Suprapubic skin (tissue), 4 donors: ENCODE measurements at regions not wholly inside any gene's neighbourhood (a gene's known extent, or its start where the extent isn't known, plus 50 kb on each side); places are given as distances from the start of the nearest gene placed in this dataset.

Source experiments
- DNase-seq, 2 donors: peaks; one replicate each; pipeline ENCODE4 v3.0.0-alpha.2; 2019; ENCODE audit warnings: low spot score in 2 of 2
- H3K27ac ChIP-seq: fragments of 200-600 bp; sonication (generic); one replicate; pipeline ENCODE4 v1.5.1; 2019
- H3K27me3 ChIP-seq: fragments of 200-600 bp; sonication (generic); one replicate; pipeline ENCODE4 v1.5.1; 2019
- H3K36me3 ChIP-seq: fragments of 200-600 bp; sonication (generic); one replicate; pipeline ENCODE4 v1.5.1; 2019
- H3K4me1 ChIP-seq: fragments of 200-600 bp; sonication (generic); one replicate; pipeline ENCODE4 v1.5.1; 2019
- H3K4me3 ChIP-seq: fragments of 200-600 bp; sonication (generic); one replicate; pipeline ENCODE4 v1.5.1; 2019; ENCODE audit warnings: mild to moderate bottlenecking
- H3K9me3 ChIP-seq: fragments of 200-600 bp; sonication (generic); one replicate; pipeline ENCODE4 v1.5.1; 2019
- CTCF ChIP-seq, 2 donors: fragments of 200-600 bp in 1 of 2; fragments of 450-650 bp in 1 of 2; sonication (generic) in 1 of 2; IDR thresholded peaks; one replicate each; pipeline ENCODE4 v1.5.1; 2016 to 2019; ENCODE audit warnings: antibody characterized with exemption in 2 of 2, mild to moderate bottlenecking in 1 of 2, moderate library complexity in 1 of 2
- EP300 ChIP-seq: sonication (generic); formaldehyde crosslinking; IDR thresholded peaks from one replicate; pipeline ENCODE4 v1.6.1; 2017; ENCODE audit warnings: antibody characterized with exemption
- POLR2A ChIP-seq, 2 donors: fragments of 450-650 bp; IDR thresholded peaks; one replicate each; pipeline ENCODE4 v1.6.1; 2017; ENCODE audit warnings: antibody characterized with exemption in 2 of 2, mild to moderate bottlenecking in 2 of 2, moderate library complexity in 2 of 2
- POLR2AphosphoS5 ChIP-seq, 3 donors: sonication (generic); formaldehyde crosslinking; IDR thresholded peaks; one replicate each; pipeline ENCODE4 v1.6.1; 2017; ENCODE audit warnings: antibody characterized with exemption in 3 of 3
- WGBS: methylation state at CpG from one replicate; pipeline ENCODE4 v1.1.5; 2018; 5-methylcytosine and 5-hydroxymethylcytosine counted together

DNA sequence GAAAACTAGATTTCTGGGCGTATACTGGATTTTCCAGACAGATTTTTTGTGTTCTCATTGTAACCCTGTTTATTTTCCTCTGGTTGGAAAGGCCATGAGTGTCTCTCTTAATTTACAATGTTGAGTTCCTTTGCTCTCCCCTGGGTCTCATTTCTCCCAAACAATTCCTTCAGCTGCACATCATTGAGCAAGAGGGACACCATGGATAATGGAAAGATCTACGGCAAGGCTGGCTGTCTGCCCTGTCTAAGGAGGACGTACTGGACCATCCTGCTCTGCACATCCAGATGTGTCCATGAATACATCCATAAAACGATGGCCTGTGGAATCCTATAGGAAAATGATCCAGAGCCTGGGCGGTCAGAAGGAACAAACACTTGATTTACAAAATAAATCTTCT, 258.1 kb upstream of the MCTP2 start:
- peak; percentile 78 to 84 for DNase-seq
- no peak overlapping the region for H3K4me3 ChIP-seq
- H3K36me3 ChIP-seq, result no peaks in the 10 kb centered on the region
- H3K9me3 ChIP-seq, result no peaks in the 10 kb centered on the region
- no peak overlapping the region for H3K27ac ChIP-seq
- 57% methylated on average over 5 of the region's 5 CpGs for WGBS
- no peaks in the 10 kb centered on the region for H3K4me1 ChIP-seq
- no peaks in the 10 kb centered on the region for H3K27me3 ChIP-seq
- TF ChIP-seq CTCF (IDR thresholded peaks at IDR 0.05), result no peak
- TF ChIP-seq POLR2AphosphoS5 (IDR thresholded peaks at IDR 0.05), result peak in 1 of 3 donors; percentile 82

GRCh38 chr15:93968773-93969172, 262.6 kb upstream of the MCTP2 start:
- H3K27me3 ChIP-seq, result no peaks in the 10 kb centered on the region
- 85% methylated on average over 6 of the region's 6 CpGs for WGBS
- DNase-seq, result no peak
- no peak overlapping the region for H3K4me3 ChIP-seq
- H3K9me3 ChIP-seq, result no peaks in the 10 kb centered on the region
- no peaks in the 10 kb centered on the region for H3K4me1 ChIP-seq
- H3K27ac ChIP-seq, result no peak overlapping the region
- no peak for TF ChIP-seq POLR2AphosphoS5 (IDR thresholded peaks at IDR 0.05)
- TF ChIP-seq POLR2A (IDR thresholded peaks at IDR 0.05), result no peak
- TF ChIP-seq EP300, result no peak
- no peak for TF ChIP-seq CTCF (IDR thresholded peaks at IDR 0.05)
- H3K36me3 ChIP-seq, result no peaks in the 10 kb centered on the region

- H3K27me3 ChIP-seq, result no peaks in the 10 kb centered on the region
- TF ChIP-seq POLR2A (IDR thresholded peaks at IDR 0.05) (no peak), POLR2AphosphoS5 (IDR thresholded peaks at IDR 0.05) (no peak), EP300 (no peak), CTCF (IDR thresholded peaks at IDR 0.05) (no peak)
- no peaks in the 10 kb centered on the region for H3K4me1 ChIP-seq
- H3K27ac ChIP-seq, result no peak overlapping the region
- H3K9me3 ChIP-seq, result no peaks in the 10 kb centered on the region
- 81% methylated on average over 6 of the region's 6 CpGs for WGBS
- no peak for DNase-seq
- H3K4me3 ChIP-seq, result no peak overlapping the region
- no peaks in the 10 kb centered on the region for H3K36me3 ChIP-seq
Measured at GRCh38 chr15:93965304-93965908, 266.0 kb upstream of the MCTP2 start.

DNA sequence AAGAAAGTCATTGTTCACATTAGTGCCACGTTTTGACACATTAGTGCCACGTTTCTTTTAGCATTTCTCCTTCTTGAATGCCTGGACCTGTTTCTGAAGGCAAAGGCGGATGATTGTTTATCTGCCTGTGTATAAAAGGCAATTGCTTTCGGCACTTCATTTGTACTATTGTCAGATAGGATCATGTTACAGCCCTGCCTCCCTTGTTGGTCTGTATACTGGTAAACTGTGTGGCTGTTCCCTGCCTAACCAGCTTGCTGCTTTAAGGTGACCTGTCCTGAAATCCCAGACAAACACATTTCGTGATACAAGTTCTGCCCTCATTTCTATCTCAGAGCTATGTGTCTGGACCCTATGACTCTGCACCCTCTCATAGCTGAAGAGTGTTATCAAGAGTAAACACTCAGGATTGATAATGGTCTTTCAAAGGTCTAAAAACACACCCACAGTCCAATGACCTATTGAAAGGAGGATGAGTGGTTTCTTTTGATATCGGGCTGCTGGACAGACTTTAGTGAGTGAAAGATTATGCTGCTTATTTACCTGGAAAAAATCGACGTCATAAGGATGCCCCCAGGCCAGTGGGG, 276.3 kb upstream of the MCTP2 start:
- 44% methylated on average over 8 of the region's 8 CpGs for WGBS
- Histone ChIP-seq H3K27ac (no peak overlapping the region), H3K9me3 (no peaks in the 10 kb centered on the region), H3K4me3 (no peak overlapping the region), H3K36me3 (no peaks in the 10 kb centered on the region), H3K4me1 (peaks cover 2% of the 10 kb centered on the region), H3K27me3 (no peaks in the 10 kb centered on the region)
- no peak for DNase-seq
- TF ChIP-seq POLR2A (IDR thresholded peaks at IDR 0.05) (no peak), EP300 (no peak), POLR2AphosphoS5 (IDR thresholded peaks at IDR 0.05) (no peak), CTCF (IDR thresholded peaks at IDR 0.05) (no peak)

DNA sequence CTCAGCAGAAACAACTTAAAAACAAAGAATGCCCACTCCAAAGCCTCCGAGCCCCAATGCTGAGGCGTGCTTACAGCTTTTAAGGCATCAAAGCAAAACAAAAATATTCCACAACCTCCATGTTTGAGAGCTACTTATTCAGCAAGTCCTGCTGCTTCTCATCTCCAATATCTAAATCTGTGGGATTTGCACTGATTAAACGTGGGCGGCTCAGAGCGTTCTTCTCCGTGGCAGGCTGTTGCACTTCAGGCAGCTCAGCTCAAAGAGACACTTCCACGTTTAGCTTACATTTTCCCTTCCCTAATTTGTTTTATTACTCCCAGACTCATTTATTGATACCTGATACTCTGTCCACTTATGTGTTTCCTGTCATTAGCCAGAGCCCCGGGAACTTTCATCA, 282.6 kb upstream of the MCTP2 start:
- 61% methylated on average over 8 of the region's 8 CpGs for WGBS
- Histone ChIP-seq H3K4me3 (no peak overlapping the region), H3K36me3 (no peaks in the 10 kb centered on the region), H3K9me3 (no peaks in the 10 kb centered on the region), H3K27ac (no peak overlapping the region), H3K27me3 (no peaks in the 10 kb centered on the region), H3K4me1 (peaks cover 2% of the 10 kb centered on the region)
- no peak for TF ChIP-seq CTCF (IDR thresholded peaks at IDR 0.05)
- no peak for TF ChIP-seq EP300
- no peak for TF ChIP-seq POLR2A (IDR thresholded peaks at IDR 0.05)
- TF ChIP-seq POLR2AphosphoS5 (IDR thresholded peaks at IDR 0.05), result no peak
- no peak for DNase-seq
